Suprapubic skin (tissue), 4 donors: ENCODE measurements at regions not wholly inside any gene's neighbourhood (a gene's known extent, or its start where the extent isn't known, plus 50 kb on each side); places are given as distances from the start of the nearest gene placed in this dataset.

Experiments used
- CTCF ChIP-seq, 2 donors: fragments of 200-600 bp in 1 of 2; fragments of 450-650 bp in 1 of 2; sonication (generic) in 1 of 2; IDR thresholded peaks; one replicate each; pipeline ENCODE4 v1.5.1; 2016 to 2019; ENCODE audit warnings: antibody characterized with exemption in 2 of 2, mild to moderate bottlenecking in 1 of 2, moderate library complexity in 1 of 2
- EP300 ChIP-seq: sonication (generic); formaldehyde crosslinking; IDR thresholded peaks from one replicate; pipeline ENCODE4 v1.6.1; 2017; ENCODE audit warnings: antibody characterized with exemption
- POLR2A ChIP-seq, 2 donors: fragments of 450-650 bp; IDR thresholded peaks; one replicate each; pipeline ENCODE4 v1.6.1; 2017; ENCODE audit warnings: antibody characterized with exemption in 2 of 2, mild to moderate bottlenecking in 2 of 2, moderate library complexity in 2 of 2
- POLR2AphosphoS5 ChIP-seq, 3 donors: sonication (generic); formaldehyde crosslinking; IDR thresholded peaks; one replicate each; pipeline ENCODE4 v1.6.1; 2017; ENCODE audit warnings: antibody characterized with exemption in 3 of 3

- TF ChIP-seq CTCF (IDR thresholded peaks at IDR 0.05), result no peak
- TF ChIP-seq POLR2AphosphoS5 (IDR thresholded peaks at IDR 0.05), result no peak
- no peak for TF ChIP-seq EP300
- no peak for TF ChIP-seq POLR2A (IDR thresholded peaks at IDR 0.05)
Observed at GRCh38 chr2:121102941-121103340, 182.1 kb downstream of the TFCP2L1 start.
